ENCODE measurements at regions not wholly inside any gene's neighbourhood (a gene's known extent, or its start where the extent isn't known, plus 50 kb on each side); places are given as distances from the start of the nearest gene placed in this dataset.

DNA sequence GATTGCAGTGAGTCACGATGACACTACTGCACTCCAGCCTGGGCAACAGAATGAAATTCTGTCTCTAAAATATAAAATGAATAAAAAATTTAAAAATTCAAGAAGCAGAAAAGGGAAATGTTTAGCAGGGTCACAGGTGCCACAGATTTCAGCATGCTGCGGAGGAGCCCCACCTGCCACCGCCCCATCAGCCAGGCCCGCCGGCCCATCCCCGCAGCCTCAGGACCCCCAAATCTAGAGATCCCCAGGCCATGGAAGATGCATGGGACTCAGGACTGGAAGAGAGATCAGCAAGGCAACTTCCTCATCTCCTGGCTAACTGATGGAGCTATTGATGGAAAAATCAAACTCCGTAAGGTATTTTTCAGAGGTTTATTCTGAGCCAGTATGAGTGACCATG lies 208.2 kb downstream of the UQCRFS1 start:
- TF ChIP-seq, protein P1, sequence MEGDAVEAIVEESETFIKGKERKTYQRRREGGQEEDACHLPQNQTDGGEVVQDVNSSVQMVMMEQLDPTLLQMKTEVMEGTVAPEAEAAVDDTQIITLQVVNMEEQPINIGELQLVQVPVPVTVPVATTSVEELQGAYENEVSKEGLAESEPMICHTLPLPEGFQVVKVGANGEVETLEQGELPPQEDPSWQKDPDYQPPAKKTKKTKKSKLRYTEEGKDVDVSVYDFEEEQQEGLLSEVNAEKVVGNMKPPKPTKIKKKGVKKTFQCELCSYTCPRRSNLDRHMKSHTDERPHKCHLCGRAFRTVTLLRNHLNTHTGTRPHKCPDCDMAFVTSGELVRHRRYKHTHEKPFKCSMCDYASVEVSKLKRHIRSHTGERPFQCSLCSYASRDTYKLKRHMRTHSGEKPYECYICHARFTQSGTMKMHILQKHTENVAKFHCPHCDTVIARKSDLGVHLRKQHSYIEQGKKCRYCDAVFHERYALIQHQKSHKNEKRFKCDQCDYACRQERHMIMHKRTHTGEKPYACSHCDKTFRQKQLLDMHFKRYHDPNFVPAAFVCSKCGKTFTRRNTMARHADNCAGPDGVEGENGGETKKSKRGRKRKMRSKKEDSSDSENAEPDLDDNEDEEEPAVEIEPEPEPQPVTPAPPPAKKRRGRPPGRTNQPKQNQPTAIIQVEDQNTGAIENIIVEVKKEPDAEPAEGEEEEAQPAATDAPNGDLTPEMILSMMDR (IDR thresholded peaks at IDR 0.05 in 2 of 3, conservative IDR thresholded peaks at IDR 0.05 in 1 of 3; ENCODE audit: control insufficient read depth in 2 of 3, extremely low read depth in 1 of 3, insufficient read depth in 1 of 3, low read depth in 3 of 3, low read length in 3 of 3) = no peak
- TF ChIP-seq MTA3 (IDR thresholded peaks at IDR 0.05; ENCODE audit: borderline replicate concordance, low read length) = no peak
